CD8-positive, alpha-beta memory T cell (primary cell): ENCODE measurements at regions not wholly inside any gene's neighbourhood (a gene's known extent, or its start where the extent isn't known, plus 50 kb on each side); places are given as distances from the start of the nearest gene placed in this dataset.

Source experiments
- CTCF ChIA-PET: fragments of 350-600 bp; sonication (Branson Sonifier 250); formaldehyde crosslinking; loops from one replicate; lab custom pipeline; 2021; ENCODE audit warnings: antibody characterized with exemption; lab: Charles Lee
- POLR2A ChIA-PET: fragments of 350-600 bp; sonication (Branson Sonifier 250); formaldehyde crosslinking; loops from one replicate; lab custom pipeline; 2021; ENCODE audit warnings: antibody characterized with exemption; lab: Charles Lee
- DNase-seq, 5 donors: peaks; one replicate each; pipeline versions ENCODE4 v3.0.0 to v3.0.0-alpha.2; 2020 to 2022; ENCODE audit warnings: mixed read lengths in 1 of 5
- H3K27ac ChIP-seq: one replicate; pipeline ENCODE4 v1.7.0; 2013; ENCODE audit warnings: low read depth, mild to moderate bottlenecking, low read length, moderate library complexity
- H3K27me3 ChIP-seq: 2 replicates; pipeline ENCODE4 v1.7.0; 2013; ENCODE audit warnings: low read length, mild to moderate bottlenecking; ENCODE audit not compliant: insufficient read depth, poor library complexity, severe bottlenecking
- H3K36me3 ChIP-seq: 2 replicates; pipeline ENCODE4 v1.7.0; 2013; ENCODE audit warnings: mild to moderate bottlenecking, low read length, moderate library complexity; ENCODE audit not compliant: insufficient read depth
- H3K4me1 ChIP-seq: 2 replicates; pipeline ENCODE4 v1.7.0; 2013; ENCODE audit warnings: mild to moderate bottlenecking, low read length, moderate library complexity; ENCODE audit not compliant: insufficient read depth
- H3K4me3 ChIP-seq: 2 replicates; pipeline ENCODE4 v1.7.0; 2013; ENCODE audit warnings: mild to moderate bottlenecking, low read length
- H3K9me3 ChIP-seq: 2 replicates; pipeline ENCODE4 v1.7.0; 2013; ENCODE audit warnings: mild to moderate bottlenecking, low read length
- H3K27ac Mint-ChIP-seq, 8 donors: one replicate each; pipeline ENCODE4 v1.8.0; 2020 to 2021; ENCODE audit warnings: mixed read lengths in 8 of 8, mild to moderate bottlenecking in 6 of 8, inconsistent platforms in 3 of 8, moderate library complexity in 3 of 8
- H3K27me3 Mint-ChIP-seq, 2 donors: one replicate each; pipeline ENCODE4 v1.8.0; 2020 to 2021; ENCODE audit warnings: mixed read lengths in 2 of 2, mild to moderate bottlenecking in 1 of 2, moderate library complexity in 1 of 2
- H3K36me3 Mint-ChIP-seq, 3 donors: one replicate each; pipeline ENCODE4 v1.8.0; 2020 to 2021; ENCODE audit warnings: mixed read lengths in 3 of 3, inconsistent platforms in 1 of 3, mild to moderate bottlenecking in 1 of 3
- H3K4me1 Mint-ChIP-seq, 3 donors: one replicate each; pipeline ENCODE4 v1.8.0; 2020 to 2021; ENCODE audit warnings: mixed read lengths in 3 of 3, inconsistent platforms in 1 of 3, mild to moderate bottlenecking in 1 of 3
- H3K4me3 Mint-ChIP-seq, 7 donors: one replicate each; pipeline ENCODE4 v1.8.0; 2020 to 2021; ENCODE audit warnings: mixed read lengths in 7 of 7, mild to moderate bottlenecking in 6 of 7, moderate library complexity in 4 of 7, inconsistent platforms in 2 of 7
- H3K9me3 Mint-ChIP-seq, 5 donors: one replicate each; pipeline ENCODE4 v1.8.0; 2020 to 2022; ENCODE audit warnings: mixed read lengths in 5 of 5, mild to moderate bottlenecking in 3 of 5, moderate library complexity in 2 of 5, inconsistent platforms in 1 of 5

GRCh38 chr15:29433050-29433318, 163.4 kb upstream of the NSMCE3 start:
- Histone ChIP-seq H3K9me3 (no peaks in the 10 kb centered on the region), H3K27me3 (no peaks in the 10 kb centered on the region), H3K27ac (no peak overlapping the region), H3K4me1 (no peaks in the 10 kb centered on the region), H3K36me3 (no peaks in the 10 kb centered on the region), H3K4me3 (no peak overlapping the region)
- ChIA-PET CTCF (no interaction called here), POLR2A (no interaction called here)
- no peak for DNase-seq
- Mint-ChIP-seq H3K4me1 (no peaks in the 10 kb centered on the region), H3K27ac (no peak overlapping the region), H3K27me3 (peaks cover 0 to 15% of the 10 kb centered on the region in 2 donors), H3K36me3 (no peaks in the 10 kb centered on the region), H3K4me3 (no peak overlapping the region), H3K9me3 (no peaks in the 10 kb centered on the region)

GRCh38 chr15:29432191-29433049, 162.8 kb upstream of the NSMCE3 start:
- no peaks in the 10 kb centered on the region for H3K27me3 ChIP-seq
- CTCF ChIA-PET = no interaction called here
- DNase-seq = no peak
- no peaks in the 10 kb centered on the region for H3K9me3 ChIP-seq
- Mint-ChIP-seq H3K27me3 (peaks cover 0 to 18% of the 10 kb centered on the region in 2 donors), H3K36me3 (no peaks in the 10 kb centered on the region), H3K9me3 (peaks cover 0 to 2% (median 0%) of the 10 kb centered on the region in 5 donors), H3K27ac (no peak overlapping the region), H3K4me3 (no peak overlapping the region), H3K4me1 (no peaks in the 10 kb centered on the region)
- POLR2A ChIA-PET = no interaction called here
- H3K4me3 ChIP-seq = no peak overlapping the region
- no peak overlapping the region for H3K27ac ChIP-seq
- no peaks in the 10 kb centered on the region for H3K4me1 ChIP-seq
- no peaks in the 10 kb centered on the region for H3K36me3 ChIP-seq

GRCh38 chr15:29430831-29431230, 161.2 kb upstream of the NSMCE3 start:
- Mint-ChIP-seq H3K9me3 (peaks cover 0 to 2% (median 0%) of the 10 kb centered on the region in 5 donors), H3K27ac (no peak overlapping the region), H3K4me3 (no peak overlapping the region), H3K36me3 (no peaks in the 10 kb centered on the region), H3K27me3 (peaks cover 0 to 19% of the 10 kb centered on the region in 2 donors), H3K4me1 (no peaks in the 10 kb centered on the region)
- ChIA-PET POLR2A (no interaction called here), CTCF (no interaction called here)
- Histone ChIP-seq H3K36me3 (no peaks in the 10 kb centered on the region), H3K4me1 (no peaks in the 10 kb centered on the region), H3K27me3 (no peaks in the 10 kb centered on the region), H3K4me3 (no peak overlapping the region), H3K9me3 (no peaks in the 10 kb centered on the region), H3K27ac (no peak overlapping the region)
- no peak for DNase-seq

GRCh38 chr15:29430124-29430523, 160.5 kb upstream of the NSMCE3 start:
- POLR2A ChIA-PET = no interaction called here
- no peak for DNase-seq
- no peaks in the 10 kb centered on the region for H3K36me3 ChIP-seq
- Mint-ChIP-seq H3K4me3 (no peak overlapping the region), H3K4me1 (no peaks in the 10 kb centered on the region), H3K36me3 (no peaks in the 10 kb centered on the region), H3K9me3 (peaks cover 0 to 2% (median 0%) of the 10 kb centered on the region in 5 donors), H3K27me3 (peaks cover 0 to 19% of the 10 kb centered on the region in 2 donors), H3K27ac (no peak overlapping the region)
- CTCF ChIA-PET = no interaction called here
- H3K27ac ChIP-seq = no peak overlapping the region
- no peaks in the 10 kb centered on the region for H3K4me1 ChIP-seq
- no peaks in the 10 kb centered on the region for H3K9me3 ChIP-seq
- no peak overlapping the region for H3K4me3 ChIP-seq
- H3K27me3 ChIP-seq = no peaks in the 10 kb centered on the region

GRCh38 chr15:29429584-29429983, 160.0 kb upstream of the NSMCE3 start:
- CTCF ChIA-PET = no interaction called here
- H3K27me3 Mint-ChIP-seq = peaks cover 0 to 19% of the 10 kb centered on the region in 2 donors
- no peaks in the 10 kb centered on the region for H3K36me3 Mint-ChIP-seq
- no peak overlapping the region for H3K27ac Mint-ChIP-seq
- H3K4me3 Mint-ChIP-seq = no peak overlapping the region
- H3K27me3 ChIP-seq = no peaks in the 10 kb centered on the region
- H3K27ac ChIP-seq = no peak overlapping the region
- no peak for DNase-seq
- H3K9me3 Mint-ChIP-seq = peaks cover 0 to 2% (median 0%) of the 10 kb centered on the region in 5 donors
- no peaks in the 10 kb centered on the region for H3K9me3 ChIP-seq
- H3K4me1 ChIP-seq = no peaks in the 10 kb centered on the region
- H3K4me3 ChIP-seq = no peak overlapping the region
- no peaks in the 10 kb centered on the region for H3K4me1 Mint-ChIP-seq
- H3K36me3 ChIP-seq = no peaks in the 10 kb centered on the region
- POLR2A ChIA-PET = no interaction called here

GRCh38 chr15:29428925-29429573, 159.4 kb upstream of the NSMCE3 start:
- peaks cover 0 to 13% of the 10 kb centered on the region in 2 donors for H3K27me3 Mint-ChIP-seq
- H3K9me3 ChIP-seq = no peaks in the 10 kb centered on the region
- no peaks in the 10 kb centered on the region for H3K36me3 Mint-ChIP-seq
- H3K27ac ChIP-seq = no peak overlapping the region
- no peaks in the 10 kb centered on the region for H3K4me1 Mint-ChIP-seq
- POLR2A ChIA-PET = no interaction called here
- DNase-seq = no peak
- no peaks in the 10 kb centered on the region for H3K27me3 ChIP-seq
- H3K4me3 Mint-ChIP-seq = no peak overlapping the region
- H3K27ac Mint-ChIP-seq = no peak overlapping the region
- CTCF ChIA-PET = no interaction called here
- peaks cover 0 to 2% (median 0%) of the 10 kb centered on the region in 5 donors for H3K9me3 Mint-ChIP-seq
- H3K4me1 ChIP-seq = no peaks in the 10 kb centered on the region
- no peak overlapping the region for H3K4me3 ChIP-seq
- no peaks in the 10 kb centered on the region for H3K36me3 ChIP-seq

- ChIA-PET POLR2A (no interaction called here), CTCF (no interaction called here)
- no peaks in the 10 kb centered on the region for H3K4me1 Mint-ChIP-seq
- DNase-seq = no peak
- Histone ChIP-seq H3K4me1 (no peaks in the 10 kb centered on the region), H3K27ac (no peak overlapping the region), H3K9me3 (no peaks in the 10 kb centered on the region), H3K27me3 (no peaks in the 10 kb centered on the region), H3K36me3 (no peaks in the 10 kb centered on the region), H3K4me3 (no peak overlapping the region)
- H3K27ac Mint-ChIP-seq = no peak overlapping the region
- H3K36me3 Mint-ChIP-seq = no peaks in the 10 kb centered on the region
- H3K27me3 Mint-ChIP-seq = peaks cover 2 to 4% of the 10 kb centered on the region in 2 donors
- no peak overlapping the region for H3K4me3 Mint-ChIP-seq
- H3K9me3 Mint-ChIP-seq = peaks cover 0 to 5% (median 0%) of the 10 kb centered on the region in 5 donors
Observed at GRCh38 chr15:29425864-29426263, 156.2 kb upstream of the NSMCE3 start.

- Histone ChIP-seq H3K27ac (no peak overlapping the region), H3K9me3 (no peaks in the 10 kb centered on the region), H3K36me3 (no peaks in the 10 kb centered on the region), H3K27me3 (no peaks in the 10 kb centered on the region), H3K4me1 (no peaks in the 10 kb centered on the region), H3K4me3 (no peak overlapping the region)
- POLR2A ChIA-PET = no interaction called here
- CTCF ChIA-PET = interaction anchor here (0.6 kb wide), 1 partner anchor 1505 kb away, joined by 3 read pairs; no protein-coding TSS in a partner anchor
- Mint-ChIP-seq H3K9me3 (peaks cover 0 to 7% (median 0%) of the 10 kb centered on the region in 5 donors), H3K27ac (no peak overlapping the region), H3K4me1 (no peaks in the 10 kb centered on the region), H3K4me3 (no peak overlapping the region), H3K27me3 (peaks cover 3 to 4% of the 10 kb centered on the region in 2 donors), H3K36me3 (no peaks in the 10 kb centered on the region)
- DNase-seq = no peak
Observed at GRCh38 chr15:29424118-29424517, 154.5 kb upstream of the NSMCE3 start.
